SK-N-SH treated with all-trans-retinoic acid at 6 μM for 48 hours (cell line): ENCODE measurements at regions not wholly inside any gene's neighbourhood (a gene's known extent, or its start where the extent isn't known, plus 50 kb on each side); places are given as distances from the start of the nearest gene placed in this dataset.

Experiments used
- ATAC-seq: fragments of 200-7000 bp; cut with Tn5 transposase; 3 replicates; pipeline ENCODE4 v1.9.1; 2020; ENCODE audit warnings: mild to moderate bottlenecking, moderate library complexity
- ARNTL ChIP-seq: fragments of 450-650 bp; formaldehyde crosslinking; IDR thresholded peaks from 2 replicates; pipeline ENCODE4 v1.5.0; 2020; ENCODE audit warnings: low read depth, mild to moderate bottlenecking, moderate library complexity, borderline replicate concordance
- CREB5 ChIP-seq: fragments of 250-450 bp; sonication (Bioruptor Pico); IDR thresholded peaks from 2 replicates; pipeline ENCODE4 v1.5.1; 2020; ENCODE audit warnings: low read depth, mild to moderate bottlenecking, moderate library complexity
- CSDC2 ChIP-seq: fragments of 250-450 bp; sonication (Bioruptor Pico); IDR thresholded peaks from 2 replicates; pipeline ENCODE4 v1.5.0; 2020; ENCODE audit warnings: mild to moderate bottlenecking, moderate library complexity
- CSRNP3 ChIP-seq: fragments of 250-450 bp; sonication (Bioruptor Pico); IDR thresholded peaks from 2 replicates; pipeline ENCODE4 v1.5.1; 2021; ENCODE audit warnings: mild to moderate bottlenecking, moderate library complexity
- ESRRG ChIP-seq: fragments of 250-450 bp; sonication (Bioruptor Pico); IDR thresholded peaks from 2 replicates; pipeline ENCODE4 v1.6.1; 2021; ENCODE audit warnings: mild to moderate bottlenecking
- GLIS3 ChIP-seq: fragments of 250-450 bp; sonication (Bioruptor Pico); IDR thresholded peaks from 2 replicates; pipeline ENCODE4 v1.5.0; 2020; ENCODE audit warnings: mild to moderate bottlenecking, moderate library complexity
- ISL1 ChIP-seq: fragments of 250-450 bp; sonication (Bioruptor Pico); IDR thresholded peaks from 2 replicates; pipeline ENCODE4 v2.1.2; 2022; ENCODE audit warnings: mild to moderate bottlenecking, moderate library complexity
- PATZ1 ChIP-seq: fragments of 250-450 bp; sonication (Bioruptor Pico); IDR thresholded peaks from 2 replicates; pipeline ENCODE4 v1.8.0; 2020; ENCODE audit warnings: mild to moderate bottlenecking, moderate library complexity, borderline replicate concordance
- POU6F1 ChIP-seq: fragments of 250-450 bp; sonication (Bioruptor Pico); IDR thresholded peaks from 2 replicates; pipeline ENCODE4 v1.8.0; 2021; ENCODE audit warnings: low read depth, mild to moderate bottlenecking, moderate library complexity, borderline replicate concordance
- RARB ChIP-seq: fragments of 250-450 bp; sonication (Bioruptor Pico); IDR thresholded peaks from 2 replicates; pipeline ENCODE4 v1.8.0; 2021; ENCODE audit warnings: mild to moderate bottlenecking, moderate library complexity
- SNAI2 ChIP-seq: fragments of 250-450 bp; sonication (Bioruptor Pico); IDR thresholded peaks from 2 replicates; pipeline ENCODE4 v1.5.0; 2020; ENCODE audit warnings: mild to moderate bottlenecking, moderate library complexity
- TCF4 ChIP-seq: fragments of 250-450 bp; sonication (Bioruptor Pico); IDR thresholded peaks from 2 replicates; pipeline ENCODE4 v1.8.0; 2021; ENCODE audit warnings: mild to moderate bottlenecking, moderate library complexity, borderline replicate concordance
- TOX ChIP-seq: fragments of 250-450 bp; sonication (Bioruptor Pico); IDR thresholded peaks from 2 replicates; pipeline ENCODE4 v1.8.0; 2021; ENCODE audit warnings: mild to moderate bottlenecking, moderate library complexity, borderline replicate concordance
- ZC3H10 ChIP-seq: fragments of 250-450 bp; sonication (Bioruptor Pico); IDR thresholded peaks from 2 replicates; pipeline ENCODE4 v1.5.1; 2021; ENCODE audit warnings: mild to moderate bottlenecking, moderate library complexity
- ZFP3 ChIP-seq: fragments of 250-450 bp; sonication (Bioruptor Pico); IDR thresholded peaks from 2 replicates; pipeline ENCODE4 v1.5.0; 2020; ENCODE audit warnings: mild to moderate bottlenecking, moderate library complexity
- ZFP30 ChIP-seq: fragments of 450-650 bp; formaldehyde crosslinking; IDR thresholded peaks from 2 replicates; pipeline ENCODE4 v1.5.0; 2022; ENCODE audit warnings: mild to moderate bottlenecking, moderate library complexity
- ZNF565 ChIP-seq: fragments of 450-650 bp; formaldehyde crosslinking; conservative IDR thresholded peaks from 2 replicates; pipeline ENCODE4 v1.5.0; 2020; ENCODE audit warnings: low read depth, mild to moderate bottlenecking, moderate library complexity
- ZNF8 ChIP-seq: fragments of 450-650 bp; formaldehyde crosslinking; IDR thresholded peaks from 2 replicates; pipeline ENCODE4 v1.5.0; 2020; ENCODE audit warnings: mild to moderate bottlenecking, moderate library complexity

- ATAC-seq = peak; percentile 11; the same call in 2 of the 3 replicates
- no peak for TF ChIP-seq TCF4
- no peak for TF ChIP-seq CSDC2 (CRISPR knock-in tag)
- no peak for TF ChIP-seq ESRRG (CRISPR knock-in tag)
- TF ChIP-seq PATZ1 = no peak
- no peak for TF ChIP-seq CSRNP3 (CRISPR knock-in tag)
- no peak for TF ChIP-seq SNAI2 (CRISPR knock-in tag)
- TF ChIP-seq ARNTL = no peak
- TF ChIP-seq ISL1 = no peak
- TF ChIP-seq ZFP3 (CRISPR knock-in tag) = no peak
- TF ChIP-seq ZFP30 = no peak
These were observed 64.2 kb upstream of the IL6 start for GRCh38 chr7:22662556-22663356.

- ATAC-seq = no peak
- TF ChIP-seq PATZ1 = no peak
- TF ChIP-seq RARB (CRISPR knock-in tag) = no peak
- no peak for TF ChIP-seq CREB5
- no peak for TF ChIP-seq ESRRG (CRISPR knock-in tag)
- no peak for TF ChIP-seq ISL1
- no peak for TF ChIP-seq ZFP30
- TF ChIP-seq TCF4 = no peak
- no peak for TF ChIP-seq GLIS3 (CRISPR knock-in tag)
- no peak for TF ChIP-seq CSDC2 (CRISPR knock-in tag)
- TF ChIP-seq ZFP3 (CRISPR knock-in tag) = no peak
- no peak for TF ChIP-seq ZNF8
These were observed 65.0 kb upstream of the IL6 start for GRCh38 chr7:22662036-22662435.

- ATAC-seq = peak; percentile 44; the same call in 2 of the 3 replicates
- no peak for TF ChIP-seq ESRRG (CRISPR knock-in tag)
- TF ChIP-seq CSDC2 (CRISPR knock-in tag) = no peak
- TF ChIP-seq CSRNP3 (CRISPR knock-in tag) = no peak
- TF ChIP-seq POU6F1 (CRISPR knock-in tag) = no peak
- TF ChIP-seq ZC3H10 (CRISPR knock-in tag) = no peak
- no peak for TF ChIP-seq GLIS3 (CRISPR knock-in tag)
- no peak for TF ChIP-seq ZNF565 (CRISPR knock-in tag)
- TF ChIP-seq TOX (CRISPR knock-in tag) = no peak
- no peak for TF ChIP-seq ZFP3 (CRISPR knock-in tag)
These were observed 66.3 kb upstream of the IL6 start for GRCh38 chr7:22660732-22661131.
